ENCODE measurements at regions not wholly inside any gene's neighbourhood (a gene's known extent, or its start where the extent isn't known, plus 50 kb on each side); places are given as distances from the start of the nearest gene placed in this dataset.

- TF ChIP-seq CTCF (IDR thresholded peaks at IDR 0.05 in 4 of 5, conservative IDR thresholded peaks at IDR 0.05 in 1 of 5) (no peak), POLR2A (IDR thresholded peaks at IDR 0.05) (no peak)
These were observed 670.5 kb upstream of the IMPG1 start for GRCh38 chr6:76742919-76743318.

All from gastrocnemius medialis (tissue), 4 donors.